Vagina (tissue), 2 donors: ENCODE measurements at regions not wholly inside any gene's neighbourhood (a gene's known extent, or its start where the extent isn't known, plus 50 kb on each side); places are given as distances from the start of the nearest gene placed in this dataset.

Experiments
- POLR2A ChIP-seq, 2 donors: fragments of 450-650 bp; IDR thresholded peaks; one replicate each; pipeline ENCODE4 v1.6.1; 2017; ENCODE audit warnings: antibody characterized with exemption in 2 of 2, mild to moderate bottlenecking in 2 of 2, moderate library complexity in 2 of 2
- POLR2AphosphoS5 ChIP-seq, 2 donors: sonication (generic); formaldehyde crosslinking; IDR thresholded peaks; one replicate each; pipeline ENCODE4 v1.9.0; 2017; ENCODE audit warnings: antibody characterized with exemption in 2 of 2, mild to moderate bottlenecking in 2 of 2, low read depth in 1 of 2; ENCODE audit not compliant: insufficient read depth in 1 of 2
- TF ChIP-seq, protein P1 (sequence below), 3 experiments: fragments of 450-650 bp in 2 of 3; fragments of 200-600 bp in 1 of 3; sonication (generic) in 1 of 3; IDR thresholded peaks; one replicate each; pipeline ENCODE4 v1.5.1; 2017 to 2019; ENCODE audit warnings: antibody characterized with exemption in 3 of 3, mild to moderate bottlenecking in 2 of 3, moderate library complexity in 2 of 3

DNA sequence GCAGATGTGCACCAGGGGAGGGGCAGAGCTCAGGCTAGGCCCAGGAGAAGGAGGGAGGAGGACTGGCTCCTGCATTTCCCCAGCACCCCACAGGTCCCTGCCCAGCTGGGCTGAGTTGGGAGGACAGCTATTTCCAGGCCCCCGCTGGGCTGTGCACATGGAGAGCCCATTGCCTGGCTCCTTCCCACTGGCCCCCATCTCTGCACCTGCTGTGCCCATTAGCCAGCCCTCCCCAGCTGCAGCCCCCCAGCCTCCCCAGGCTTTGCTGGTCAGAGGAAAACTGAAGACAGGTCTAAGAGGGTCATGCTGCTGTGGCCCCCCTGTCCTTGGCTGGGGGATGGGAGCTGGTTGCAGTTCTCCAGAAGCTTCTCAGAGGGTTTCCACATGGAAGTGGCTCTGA is 81.8 kb upstream of the SHANK2 start:
- TF ChIP-seq POLR2AphosphoS5 (IDR thresholded peaks at IDR 0.05; ENCODE audit: insufficient read depth in 1 of 2, low read depth in 1 of 2) = no peak
- TF ChIP-seq, protein P1, sequence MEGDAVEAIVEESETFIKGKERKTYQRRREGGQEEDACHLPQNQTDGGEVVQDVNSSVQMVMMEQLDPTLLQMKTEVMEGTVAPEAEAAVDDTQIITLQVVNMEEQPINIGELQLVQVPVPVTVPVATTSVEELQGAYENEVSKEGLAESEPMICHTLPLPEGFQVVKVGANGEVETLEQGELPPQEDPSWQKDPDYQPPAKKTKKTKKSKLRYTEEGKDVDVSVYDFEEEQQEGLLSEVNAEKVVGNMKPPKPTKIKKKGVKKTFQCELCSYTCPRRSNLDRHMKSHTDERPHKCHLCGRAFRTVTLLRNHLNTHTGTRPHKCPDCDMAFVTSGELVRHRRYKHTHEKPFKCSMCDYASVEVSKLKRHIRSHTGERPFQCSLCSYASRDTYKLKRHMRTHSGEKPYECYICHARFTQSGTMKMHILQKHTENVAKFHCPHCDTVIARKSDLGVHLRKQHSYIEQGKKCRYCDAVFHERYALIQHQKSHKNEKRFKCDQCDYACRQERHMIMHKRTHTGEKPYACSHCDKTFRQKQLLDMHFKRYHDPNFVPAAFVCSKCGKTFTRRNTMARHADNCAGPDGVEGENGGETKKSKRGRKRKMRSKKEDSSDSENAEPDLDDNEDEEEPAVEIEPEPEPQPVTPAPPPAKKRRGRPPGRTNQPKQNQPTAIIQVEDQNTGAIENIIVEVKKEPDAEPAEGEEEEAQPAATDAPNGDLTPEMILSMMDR (IDR thresholded peaks at IDR 0.05) = no peak
- TF ChIP-seq POLR2A (IDR thresholded peaks at IDR 0.05) = no peak
